ENCODE measurements at regions not wholly inside any gene's neighbourhood (a gene's known extent, or its start where the extent isn't known, plus 50 kb on each side); places are given as distances from the start of the nearest gene placed in this dataset.

DNA sequence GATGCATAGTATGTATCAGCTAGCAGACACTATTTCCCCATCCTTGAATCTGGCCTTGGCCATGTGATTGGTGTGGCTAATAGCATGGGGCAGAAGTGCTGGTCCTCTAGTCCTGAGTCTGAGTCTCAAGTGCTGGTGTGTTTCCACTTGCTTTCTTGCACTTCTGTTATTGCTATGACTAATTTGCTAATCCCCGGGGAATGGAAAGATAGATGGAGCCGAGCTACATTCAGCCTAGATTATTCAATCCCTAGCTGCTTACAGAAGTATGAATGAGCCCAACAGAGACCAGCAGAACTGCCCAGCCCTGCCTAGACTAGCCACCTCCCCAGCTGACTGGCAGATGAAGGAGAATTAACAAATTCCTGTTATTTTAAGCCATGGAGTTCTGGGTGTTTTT, 53.2 kb upstream of the SYPL1 start:
- DNase-seq (ENCODE audit: low read depth), result peak; percentile 44

DNA sequence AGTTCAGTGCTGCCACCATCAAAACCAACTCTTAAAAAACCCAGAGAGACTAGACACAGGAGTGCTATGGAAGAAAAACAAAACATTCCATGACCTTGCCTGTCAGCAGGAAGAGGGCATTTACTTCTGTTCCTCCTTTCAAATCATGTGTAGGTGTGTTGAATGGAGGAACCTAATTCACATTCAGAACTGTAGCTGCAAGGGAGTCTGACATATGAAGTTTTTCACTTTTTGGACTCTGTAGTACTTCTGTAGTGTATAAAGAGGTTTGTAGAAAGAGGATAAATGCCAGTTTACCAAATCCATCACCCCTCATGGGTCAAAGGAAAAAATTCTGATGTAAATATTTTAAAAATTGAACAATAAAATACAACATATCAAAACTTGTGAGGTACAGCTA, 51.1 kb upstream of the SYPL1 start:
- no peak for DNase-seq (ENCODE audit: low read depth)

Data from EH (cell line).